ENCODE measurements at regions not wholly inside any gene's neighbourhood (a gene's known extent, or its start where the extent isn't known, plus 50 kb on each side); places are given as distances from the start of the nearest gene placed in this dataset.

DNA sequence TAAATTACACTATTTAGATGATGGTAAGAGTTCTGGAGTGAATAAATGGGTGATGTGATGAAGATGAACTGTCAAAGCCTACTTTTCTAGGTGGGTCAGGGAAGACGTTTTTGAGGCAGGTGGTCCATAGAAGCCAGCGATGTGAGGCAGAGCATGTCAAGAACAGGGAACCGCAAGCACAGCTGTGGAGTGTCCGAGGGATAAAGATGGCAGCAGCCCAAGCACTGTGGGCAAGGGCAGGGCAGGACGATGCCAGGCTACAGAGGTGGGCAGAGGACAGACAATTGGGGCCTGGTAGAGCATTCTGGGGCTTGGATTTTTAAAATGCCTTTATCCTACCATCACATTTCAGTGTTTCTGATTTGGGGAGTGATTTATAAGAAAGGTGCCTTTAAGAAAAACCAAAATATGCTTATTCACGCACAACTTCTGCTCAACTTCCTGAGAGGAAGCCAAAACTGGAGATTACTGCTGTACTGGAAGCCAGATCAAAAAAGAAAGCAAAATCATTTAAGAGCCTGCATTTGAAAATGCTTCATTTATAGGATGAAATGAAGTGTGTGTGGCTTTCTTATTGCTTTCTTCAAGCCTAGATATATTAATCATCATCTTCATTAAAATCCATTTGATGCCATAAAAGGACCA lies 119.0 kb upstream of the WDR17 start:
- TF ChIP-seq REST (IDR thresholded peaks at IDR 0.05; ENCODE audit: low read depth) (no peak), SRF (IDR thresholded peaks at IDR 0.05; ENCODE audit: low read depth) (no peak), CBX3 (IDR thresholded peaks at IDR 0.05; ENCODE audit: low read depth) (no peak), YY1 (IDR thresholded peaks at IDR 0.05; ENCODE audit: extremely low read depth, insufficient replicate concordance, low read depth, low read length) (no peak), CTCF (IDR thresholded peaks at IDR 0.05 in 2 of 3, conservative IDR thresholded peaks at IDR 0.05 in 1 of 3; ENCODE audit: borderline replicate concordance in 1 of 3, insufficient read depth in 1 of 3, low read depth in 2 of 3, low read length in 2 of 3) (no peak)
- TF ChIP-seq, protein P1, sequence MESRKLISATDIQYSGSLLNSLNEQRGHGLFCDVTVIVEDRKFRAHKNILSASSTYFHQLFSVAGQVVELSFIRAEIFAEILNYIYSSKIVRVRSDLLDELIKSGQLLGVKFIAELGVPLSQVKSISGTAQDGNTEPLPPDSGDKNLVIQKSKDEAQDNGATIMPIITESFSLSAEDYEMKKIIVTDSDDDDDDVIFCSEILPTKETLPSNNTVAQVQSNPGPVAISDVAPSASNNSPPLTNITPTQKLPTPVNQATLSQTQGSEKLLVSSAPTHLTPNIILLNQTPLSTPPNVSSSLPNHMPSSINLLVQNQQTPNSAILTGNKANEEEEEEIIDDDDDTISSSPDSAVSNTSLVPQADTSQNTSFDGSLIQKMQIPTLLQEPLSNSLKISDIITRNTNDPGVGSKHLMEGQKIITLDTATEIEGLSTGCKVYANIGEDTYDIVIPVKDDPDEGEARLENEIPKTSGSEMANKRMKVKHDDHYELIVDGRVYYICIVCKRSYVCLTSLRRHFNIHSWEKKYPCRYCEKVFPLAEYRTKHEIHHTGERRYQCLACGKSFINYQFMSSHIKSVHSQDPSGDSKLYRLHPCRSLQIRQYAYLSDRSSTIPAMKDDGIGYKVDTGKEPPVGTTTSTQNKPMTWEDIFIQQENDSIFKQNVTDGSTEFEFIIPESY (IDR thresholded peaks at IDR 0.05; ENCODE audit: extremely low read depth, insufficient replicate concordance, low read length): no peak
